K562 (cell line): ENCODE measurements at regions not wholly inside any gene's neighbourhood (a gene's known extent, or its start where the extent isn't known, plus 50 kb on each side); places are given as distances from the start of the nearest gene placed in this dataset.

Source experiments
- CREB1 ChIP-seq, 2 experiments: sonication (generic) in 1 of 2; formaldehyde crosslinking in 1 of 2; IDR thresholded peaks; 2 replicates each; pipeline versions ENCODE4 v1.6.1 to v1.8.0; 2012 to 2022; ENCODE audit warnings: inconsistent platforms in 1 of 2, mild to moderate bottlenecking in 1 of 2, missing genetic modification reagents in 1 of 2, moderate library complexity in 1 of 2
- NFRKB ChIP-seq: fragments of 450-650 bp; IDR thresholded peaks from 2 replicates; pipeline ENCODE4 v1.6.1; 2016; ENCODE audit warnings: low read depth
- NR4A1 ChIP-seq, 2 experiments: fragments of 250-450 bp in 1 of 2; fragments of 450-650 bp in 1 of 2; sonication (Bioruptor Pico) in 1 of 2; IDR thresholded peaks; 2 replicates each; pipeline versions ENCODE4 v1.4.0 to v1.6.1; 2016 to 2020; ENCODE audit warnings: mild to moderate bottlenecking in 2 of 2, missing compliant biosample characterization in 1 of 2, missing genetic modification characterization in 1 of 2, moderate library complexity in 1 of 2
- NUFIP1 ChIP-seq: fragments of 450-650 bp; IDR thresholded peaks from 2 replicates; pipeline ENCODE4 v1.6.1; 2018; ENCODE audit not compliant: partially characterized antibody
- RBM17 ChIP-seq: fragments of 200-400 bp; formaldehyde crosslinking; IDR thresholded peaks from 2 replicates; pipeline ENCODE4 v1.6.1; 2017; ENCODE audit warnings: low read depth, mild to moderate bottlenecking, low read length, borderline replicate concordance
- RCOR1 ChIP-seq, 2 experiments: IDR thresholded peaks; 2 replicates each; pipeline ENCODE4 v1.6.1; 2012; ENCODE audit warnings: low read depth in 2 of 2, low read length in 2 of 2, borderline replicate concordance in 1 of 2, improper control_type of control experiment in 1 of 2
- TCF3 ChIP-seq: sonication (generic); formaldehyde crosslinking; IDR thresholded peaks from 2 replicates; pipeline ENCODE4 v1.4.0; 2020; ENCODE audit warnings: mild to moderate bottlenecking, missing genetic modification reagents
- TEAD4 ChIP-seq, 2 experiments: sonication (generic) in 1 of 2; formaldehyde crosslinking in 1 of 2; IDR thresholded peaks; 2 replicates each; pipeline versions ENCODE4 v1.6.1 to v1.8.0; 2012 to 2022; ENCODE audit warnings: borderline replicate concordance in 1 of 2, inconsistent platforms in 1 of 2, low read length in 1 of 2, mild to moderate bottlenecking in 1 of 2, missing genetic modification reagents in 1 of 2
- TF ChIP-seq, protein P1 (sequence below), 2 experiments: fragments of 200-800 bp in 1 of 2; sonication (Bioruptor generic) in 1 of 2; sonication (generic) in 1 of 2; formaldehyde crosslinking in 1 of 2; IDR thresholded peaks in 1 of 2; conservative IDR thresholded peaks in 1 of 2; 2 replicates each; pipeline versions ENCODE4 v1.5.0 to v1.6.1; 2016 to 2020; ENCODE audit warnings: missing compliant biosample characterization in 1 of 2, missing genetic modification characterization in 1 of 2, missing genetic modification reagents in 1 of 2
- TF ChIP-seq, protein P2 (sequence below), 2 experiments: IDR thresholded peaks; 2 replicates each; pipeline ENCODE4 v1.6.1; 2011; ENCODE audit warnings: borderline replicate concordance in 1 of 2, control low read depth in 1 of 2, low read depth in 1 of 2, low read length in 1 of 2, mild to moderate bottlenecking in 1 of 2, mixed read lengths in 1 of 2, moderate library complexity in 1 of 2; ENCODE audit not compliant: insufficient read depth in 1 of 2, insufficient read length in 1 of 2, poor library complexity in 1 of 2, severe bottlenecking in 1 of 2; ENCODE audit errors: extremely low read depth in 1 of 2
- TF ChIP-seq, protein P3 (sequence below): IDR thresholded peaks from 2 replicates; pipeline ENCODE4 v1.6.1; 2012; ENCODE audit warnings: low read depth, low read length, improper control_type of control experiment, borderline replicate concordance

DNA sequence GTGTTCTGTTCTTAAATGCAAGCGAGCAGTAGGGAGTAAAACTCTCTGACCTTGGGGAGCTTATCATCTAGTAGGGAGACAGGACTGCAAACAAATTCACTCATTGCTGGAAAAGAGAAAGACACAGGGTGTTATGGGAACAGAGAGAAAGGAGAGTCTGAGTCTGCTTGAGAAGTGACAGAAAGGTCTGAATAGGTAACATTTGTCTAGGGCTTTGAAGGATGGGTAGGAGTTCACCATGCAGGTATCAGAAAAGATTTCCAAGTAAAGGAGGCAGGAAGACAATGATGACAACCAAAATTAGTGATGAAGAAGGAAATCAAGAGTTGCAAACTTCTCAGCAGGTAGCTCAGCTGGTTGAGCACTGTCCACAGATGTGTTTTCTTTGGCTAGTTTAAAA lies 93.6 kb upstream of the GPR139 start (continued):
- TF ChIP-seq CREB1 (IDR thresholded peaks at IDR 0.05) = no peak
- no peak for TF ChIP-seq CREB1 (CRISPR knock-in tag; IDR thresholded peaks at IDR 0.05)
- no peak for TF ChIP-seq TCF3 (CRISPR knock-in tag)
- no peak for TF ChIP-seq NR4A1 (CRISPR knock-in tag; IDR thresholded peaks at IDR 0.05)
- no peak for TF ChIP-seq NR4A1 (tag; IDR thresholded peaks at IDR 0.05)
- no peak for TF ChIP-seq NUFIP1
- TF ChIP-seq NFRKB = no peak
- TF ChIP-seq, protein P1, sequence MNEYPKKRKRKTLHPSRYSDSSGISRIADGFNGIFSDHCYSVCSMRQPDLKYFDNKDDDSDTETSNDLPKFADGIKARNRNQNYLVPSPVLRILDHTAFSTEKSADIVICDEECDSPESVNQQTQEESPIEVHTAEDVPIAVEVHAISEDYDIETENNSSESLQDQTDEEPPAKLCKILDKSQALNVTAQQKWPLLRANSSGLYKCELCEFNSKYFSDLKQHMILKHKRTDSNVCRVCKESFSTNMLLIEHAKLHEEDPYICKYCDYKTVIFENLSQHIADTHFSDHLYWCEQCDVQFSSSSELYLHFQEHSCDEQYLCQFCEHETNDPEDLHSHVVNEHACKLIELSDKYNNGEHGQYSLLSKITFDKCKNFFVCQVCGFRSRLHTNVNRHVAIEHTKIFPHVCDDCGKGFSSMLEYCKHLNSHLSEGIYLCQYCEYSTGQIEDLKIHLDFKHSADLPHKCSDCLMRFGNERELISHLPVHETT (CRISPR knock-in tag; conservative IDR thresholded peaks at IDR 0.05 in 1 of 2, IDR thresholded peaks at IDR 0.05 in 1 of 2) = no peak
- TF ChIP-seq, protein P2, sequence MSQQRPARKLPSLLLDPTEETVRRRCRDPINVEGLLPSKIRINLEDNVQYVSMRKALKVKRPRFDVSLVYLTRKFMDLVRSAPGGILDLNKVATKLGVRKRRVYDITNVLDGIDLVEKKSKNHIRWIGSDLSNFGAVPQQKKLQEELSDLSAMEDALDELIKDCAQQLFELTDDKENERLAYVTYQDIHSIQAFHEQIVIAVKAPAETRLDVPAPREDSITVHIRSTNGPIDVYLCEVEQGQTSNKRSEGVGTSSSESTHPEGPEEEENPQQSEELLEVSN (IDR thresholded peaks at IDR 0.05; ENCODE audit: borderline replicate concordance in 1 of 2, extremely low read depth in 1 of 2, insufficient read depth in 1 of 2, insufficient read length in 1 of 2, low read depth in 1 of 2, low read length in 1 of 2, poor library complexity in 1 of 2, severe bottlenecking in 1 of 2) = no peak
- no peak for TF ChIP-seq RBM17
- no peak for TF ChIP-seq TEAD4 (IDR thresholded peaks at IDR 0.05; ENCODE audit: low read length)
- no peak for TF ChIP-seq TEAD4 (CRISPR knock-in tag; IDR thresholded peaks at IDR 0.05; ENCODE audit: borderline replicate concordance)
- TF ChIP-seq, protein P3, sequence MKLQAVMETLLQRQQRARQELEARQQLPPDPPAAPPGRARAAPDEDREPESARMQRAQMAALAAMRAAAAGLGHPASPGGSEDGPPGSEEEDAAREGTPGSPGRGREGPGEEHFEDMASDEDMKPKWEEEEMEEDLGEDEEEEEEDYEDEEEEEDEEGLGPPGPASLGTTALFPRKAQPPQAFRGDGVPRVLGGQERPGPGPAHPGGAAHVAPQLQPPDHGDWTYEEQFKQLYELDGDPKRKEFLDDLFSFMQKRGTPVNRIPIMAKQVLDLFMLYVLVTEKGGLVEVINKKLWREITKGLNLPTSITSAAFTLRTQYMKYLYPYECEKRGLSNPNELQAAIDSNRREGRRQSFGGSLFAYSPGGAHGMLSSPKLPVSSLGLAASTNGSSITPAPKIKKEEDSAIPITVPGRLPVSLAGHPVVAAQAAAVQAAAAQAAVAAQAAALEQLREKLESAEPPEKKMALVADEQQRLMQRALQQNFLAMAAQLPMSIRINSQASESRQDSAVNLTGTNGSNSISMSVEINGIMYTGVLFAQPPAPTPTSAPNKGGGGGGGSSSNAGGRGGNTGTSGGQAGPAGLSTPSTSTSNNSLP = no peak
- TF ChIP-seq RCOR1 (IDR thresholded peaks at IDR 0.05; ENCODE audit: borderline replicate concordance in 1 of 2, low read depth in 2 of 2, low read length in 2 of 2) = no peak
